ENCODE measurements at regions not wholly inside any gene's neighbourhood (a gene's known extent, or its start where the extent isn't known, plus 50 kb on each side); places are given as distances from the start of the nearest gene placed in this dataset.
A peak's percentile ranks its signal among the peaks of the same experiment; 100 is the strongest.

DNA sequence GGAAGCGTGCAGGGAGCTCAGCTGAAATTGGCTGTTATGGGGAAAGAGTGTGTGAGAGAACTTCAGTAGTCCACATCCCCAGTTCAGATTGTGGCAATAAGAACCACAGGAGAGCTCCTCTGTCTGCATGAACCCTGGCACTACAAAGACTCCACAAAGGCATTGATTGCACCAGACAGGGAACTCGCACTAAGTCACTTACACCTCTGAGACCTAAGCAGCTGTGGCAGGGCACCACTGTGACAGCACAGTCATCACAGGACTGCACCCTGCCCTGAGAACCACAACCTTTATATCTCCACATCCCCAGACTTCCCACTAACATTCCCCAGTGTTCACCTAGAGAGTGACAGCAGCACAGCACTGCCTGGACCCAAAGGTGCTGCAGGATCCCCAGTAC lies 226.8 kb downstream of the XPNPEP1 start:
- no peak for DNase-seq
- no peaks in the 10 kb centered on the region for H3K36me3 ChIP-seq
- no peaks in the 10 kb centered on the region for H3K27me3 ChIP-seq
- TF ChIP-seq, protein P1, sequence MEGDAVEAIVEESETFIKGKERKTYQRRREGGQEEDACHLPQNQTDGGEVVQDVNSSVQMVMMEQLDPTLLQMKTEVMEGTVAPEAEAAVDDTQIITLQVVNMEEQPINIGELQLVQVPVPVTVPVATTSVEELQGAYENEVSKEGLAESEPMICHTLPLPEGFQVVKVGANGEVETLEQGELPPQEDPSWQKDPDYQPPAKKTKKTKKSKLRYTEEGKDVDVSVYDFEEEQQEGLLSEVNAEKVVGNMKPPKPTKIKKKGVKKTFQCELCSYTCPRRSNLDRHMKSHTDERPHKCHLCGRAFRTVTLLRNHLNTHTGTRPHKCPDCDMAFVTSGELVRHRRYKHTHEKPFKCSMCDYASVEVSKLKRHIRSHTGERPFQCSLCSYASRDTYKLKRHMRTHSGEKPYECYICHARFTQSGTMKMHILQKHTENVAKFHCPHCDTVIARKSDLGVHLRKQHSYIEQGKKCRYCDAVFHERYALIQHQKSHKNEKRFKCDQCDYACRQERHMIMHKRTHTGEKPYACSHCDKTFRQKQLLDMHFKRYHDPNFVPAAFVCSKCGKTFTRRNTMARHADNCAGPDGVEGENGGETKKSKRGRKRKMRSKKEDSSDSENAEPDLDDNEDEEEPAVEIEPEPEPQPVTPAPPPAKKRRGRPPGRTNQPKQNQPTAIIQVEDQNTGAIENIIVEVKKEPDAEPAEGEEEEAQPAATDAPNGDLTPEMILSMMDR (IDR thresholded peaks at IDR 0.05) = no peak
- intact Hi-C loops (cut with DNase I) = no loop called here
- no peaks in the 10 kb centered on the region for H3K4me1 ChIP-seq
- no peak overlapping the region for H3K4me3 ChIP-seq
- peak overlapping the region; percentile 65 for H3K27ac ChIP-seq
- peak overlapping the region in 1 of 2 donors; percentile 29 for H3K9ac ChIP-seq (ENCODE audit: low read depth in 2 of 2, low read length in 2 of 2)
- H3K9me3 ChIP-seq = no peaks in the 10 kb centered on the region

DNA sequence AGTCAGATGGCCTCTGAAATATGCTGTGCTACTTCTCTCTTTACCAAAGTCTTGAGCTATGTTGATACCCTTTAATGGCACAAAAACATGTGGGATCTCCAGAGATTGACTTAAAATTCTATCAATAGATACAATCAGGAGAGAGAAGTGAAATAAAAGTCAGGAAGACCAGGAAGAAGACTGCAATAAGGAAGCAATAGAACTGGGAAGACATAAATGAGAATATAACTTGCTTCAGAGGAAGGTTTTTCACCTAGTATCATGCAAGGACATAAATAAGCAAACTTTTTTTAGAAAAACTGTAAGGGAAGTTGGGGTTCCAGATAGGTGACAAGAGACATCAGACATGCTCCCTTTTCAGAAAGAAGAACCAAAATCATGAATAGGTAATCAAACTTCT lies 227.3 kb downstream of the XPNPEP1 start:
- TF ChIP-seq, protein P1 (IDR thresholded peaks at IDR 0.05) = no peak
- peak overlapping the region; percentile 65 for H3K27ac ChIP-seq
- H3K4me1 ChIP-seq = no peaks in the 10 kb centered on the region
- intact Hi-C loops (cut with DNase I) = no loop called here
- no peak overlapping the region for H3K4me3 ChIP-seq
- no peaks in the 10 kb centered on the region for H3K36me3 ChIP-seq
- no peaks in the 10 kb centered on the region for H3K9me3 ChIP-seq
- DNase-seq = no peak
- H3K27me3 ChIP-seq = no peaks in the 10 kb centered on the region
- no peak overlapping the region for H3K9ac ChIP-seq (ENCODE audit: low read depth in 2 of 2, low read length in 2 of 2)

DNA sequence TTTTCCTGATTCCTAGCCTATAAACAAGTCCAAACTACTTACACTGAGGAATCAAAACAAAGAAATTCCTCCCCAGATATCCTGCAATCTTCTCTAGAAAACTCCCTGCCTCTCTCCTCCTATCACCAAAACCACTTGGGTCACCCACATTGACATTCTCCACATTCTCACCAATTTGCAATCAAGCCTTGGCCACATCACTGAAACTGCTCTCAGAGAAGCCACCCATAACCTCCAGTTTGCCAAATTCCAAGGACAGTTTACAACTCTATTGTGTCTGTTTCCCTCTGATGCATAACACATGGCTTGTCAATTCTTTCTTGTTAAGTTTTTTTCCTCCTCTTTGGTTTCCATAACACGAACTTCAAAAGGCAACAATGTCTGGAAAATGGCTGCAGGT lies 233.5 kb downstream of the XPNPEP1 start:
- no peaks in the 10 kb centered on the region for H3K27me3 ChIP-seq
- intact Hi-C loops (cut with DNase I) = no loop called here
- H3K4me3 ChIP-seq = no peak overlapping the region
- no peak overlapping the region for H3K27ac ChIP-seq
- TF ChIP-seq, protein P1 (IDR thresholded peaks at IDR 0.05) = no peak
- no peaks in the 10 kb centered on the region for H3K36me3 ChIP-seq
- no peaks in the 10 kb centered on the region for H3K4me1 ChIP-seq
- DNase-seq = no peak
- H3K9me3 ChIP-seq = no peaks in the 10 kb centered on the region
- H3K9ac ChIP-seq (ENCODE audit: low read depth in 2 of 2, low read length in 2 of 2) = no peak overlapping the region

DNA sequence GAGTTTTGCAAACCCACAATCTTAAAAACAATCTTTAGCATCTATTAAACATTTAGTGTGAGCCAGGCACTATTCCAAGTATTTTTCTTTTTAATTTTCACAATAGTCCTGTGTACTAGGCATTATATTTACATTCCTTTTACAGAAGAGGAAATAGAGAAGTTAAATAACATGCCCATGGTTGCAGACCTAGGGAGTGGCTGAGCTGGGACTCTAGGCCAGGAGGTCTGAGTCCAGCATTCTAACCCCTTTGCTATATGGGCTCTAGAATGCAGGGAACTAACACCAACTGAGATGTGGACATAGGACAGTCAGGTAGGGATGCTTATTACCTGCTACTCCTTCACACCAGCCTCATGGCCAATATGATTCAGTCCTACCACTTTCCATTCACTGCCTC lies 243.8 kb downstream of the XPNPEP1 start:
- Histone ChIP-seq H3K4me1 (no peaks in the 10 kb centered on the region), H3K4me3 (no peak overlapping the region), H3K9me3 (no peaks in the 10 kb centered on the region), H3K27ac (peak overlapping the region; percentile 33), H3K9ac (ENCODE audit: low read depth in 2 of 2, low read length in 2 of 2) (no peak overlapping the region), H3K36me3 (no peaks in the 10 kb centered on the region), H3K27me3 (no peaks in the 10 kb centered on the region)
- intact Hi-C loops (cut with DNase I) = no loop called here
- no peak for DNase-seq
- TF ChIP-seq, protein P1 (IDR thresholded peaks at IDR 0.05) = no peak

DNA sequence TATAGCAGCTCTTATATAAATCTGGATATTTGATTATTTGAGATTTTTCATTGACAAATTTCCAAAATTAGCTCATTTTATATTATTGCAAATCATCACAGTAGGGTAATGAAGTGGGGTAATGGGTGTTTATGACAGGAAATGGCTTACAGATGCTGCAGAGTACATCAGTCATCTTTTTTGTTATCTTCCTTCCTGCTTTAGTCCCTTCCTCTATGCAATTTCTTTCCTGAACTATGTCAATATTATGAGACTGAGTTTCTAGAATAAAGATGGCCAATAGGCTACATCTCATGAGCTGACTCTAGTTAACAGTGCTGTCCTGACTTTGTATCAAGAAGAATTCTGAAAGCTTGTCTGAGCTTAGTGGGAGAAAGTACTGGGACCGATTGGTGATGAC lies 244.5 kb downstream of the XPNPEP1 start:
- intact Hi-C loops (cut with DNase I) = no loop called here
- Histone ChIP-seq H3K27me3 (no peaks in the 10 kb centered on the region), H3K9me3 (no peaks in the 10 kb centered on the region), H3K36me3 (no peaks in the 10 kb centered on the region), H3K27ac (peak overlapping the region; percentile 33), H3K4me3 (no peak overlapping the region), H3K9ac (ENCODE audit: low read depth in 2 of 2, low read length in 2 of 2) (no peak overlapping the region), H3K4me1 (no peaks in the 10 kb centered on the region)
- TF ChIP-seq, protein P1 (IDR thresholded peaks at IDR 0.05) = no peak
- no peak for DNase-seq

DNA sequence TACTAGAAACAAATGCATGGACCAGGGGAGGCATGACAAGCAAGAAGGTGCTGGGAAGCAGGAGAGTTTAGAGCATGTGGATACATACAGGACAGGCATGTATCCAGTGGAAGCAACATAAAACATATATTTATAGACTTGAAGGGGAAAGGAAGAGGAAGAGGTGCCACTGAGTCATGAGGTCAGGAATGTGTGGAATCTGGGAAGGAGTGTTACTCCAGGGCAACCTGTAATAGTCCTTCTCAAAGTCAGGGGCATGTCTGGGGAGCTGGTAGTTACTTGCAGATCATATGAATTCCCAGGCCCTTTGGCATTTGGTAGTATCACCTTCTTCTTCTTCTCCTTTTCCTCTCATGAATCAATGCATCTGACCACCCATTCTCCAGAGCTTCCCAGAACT lies 246.6 kb downstream of the XPNPEP1 start:
- Histone ChIP-seq H3K9ac (ENCODE audit: low read depth in 2 of 2, low read length in 2 of 2) (no peak overlapping the region), H3K36me3 (no peaks in the 10 kb centered on the region), H3K4me3 (no peak overlapping the region), H3K27ac (no peak overlapping the region), H3K4me1 (no peaks in the 10 kb centered on the region), H3K27me3 (no peaks in the 10 kb centered on the region), H3K9me3 (no peaks in the 10 kb centered on the region)
- DNase-seq = no peak
- TF ChIP-seq, protein P1 (IDR thresholded peaks at IDR 0.05) = no peak
- intact Hi-C loops (cut with DNase I) = no loop called here

Measured in colonic mucosa (tissue), 4 donors.